PC-3 (cell line): ENCODE measurements at regions not wholly inside any gene's neighbourhood (a gene's known extent, or its start where the extent isn't known, plus 50 kb on each side); places are given as distances from the start of the nearest gene placed in this dataset.

Experiments used
- CTCF ChIP-seq: fragments of 300-600 bp; sonication (generic); conservative IDR thresholded peaks from 2 replicates; pipeline ENCODE4 v1.5.1; 2017; ENCODE audit warnings: antibody characterized with exemption, low read depth, mild to moderate bottlenecking, low read length
- EZH2 ChIP-seq: fragments of 300-600 bp; sonication (generic); IDR thresholded peaks from one replicate; pipeline ENCODE4 v1.6.1; 2017; ENCODE audit warnings: antibody characterized with exemption, mild to moderate bottlenecking, low read length; ENCODE audit not compliant: unreplicated experiment
- EZH2phosphoT487 ChIP-seq: fragments of 300-600 bp; sonication (generic); IDR thresholded peaks from 2 replicates; pipeline ENCODE4 v1.6.1; 2018; ENCODE audit warnings: mild to moderate bottlenecking, antibody characterized with exemption, low read length, borderline replicate concordance

- TF ChIP-seq CTCF (no peak), EZH2phosphoT487 (no peak), EZH2 (no peak)
Measured at GRCh38 chr11:57935402-57936049, 88.2 kb upstream of the OR9Q1 start.
